Endothelial cell of umbilical vein (primary cell): ENCODE measurements at regions not wholly inside any gene's neighbourhood (a gene's known extent, or its start where the extent isn't known, plus 50 kb on each side); places are given as distances from the start of the nearest gene placed in this dataset.

ENCODE experiments used
- BruUV-seq: library from RNA; stranded (reverse); fragments of 400-500 nt; replicated peaks from 2 replicates; lab custom pipeline; 2021; lab: Mats Ljungman, UMichigan
- CTCF ChIA-PET: fragments of 300-600, 350-600 bp; sonication (Branson Sonifier 250); formaldehyde crosslinking; loops from one replicate; lab custom pipeline; 2021; ENCODE audit warnings: antibody characterized with exemption, inconsistent platforms; lab: Charles Lee
- POLR2A ChIA-PET: fragments of 300-600, 350-600 bp; sonication (Branson Sonifier 250); formaldehyde crosslinking; loops from one replicate; lab custom pipeline; 2021; ENCODE audit warnings: antibody characterized with exemption, inconsistent platforms; lab: Charles Lee
- DNase-seq: peaks from one replicate; pipeline ENCODE4 v3.0.0-alpha.2; 2011; ENCODE audit warnings: low read depth, low spot score
- FAIRE-seq: peaks from 2 replicates; lab custom pipeline; 2011; peaks lifted over from hg19 to GRCh38; lab: Jason Lieb, UNC
- H2AFZ ChIP-seq: 2 replicates; pipeline ENCODE4 v1.6.0; 2012; ENCODE audit warnings: low read depth, low read length, control low read depth, inconsistent platforms
- H3K27ac ChIP-seq: 2 replicates; pipeline ENCODE4 v1.5.1; 2011; ENCODE audit warnings: low read depth, mild to moderate bottlenecking, control low read depth, low read length, moderate library complexity; ENCODE audit not compliant: insufficient read depth
- H3K27me3 ChIP-seq, 2 experiments: 2 replicates each; pipeline versions ENCODE4 v1.6.0 to v1.6.1; 2011; ENCODE audit warnings: low read length in 2 of 2, mixed read lengths in 1 of 2; ENCODE audit not compliant: control insufficient read depth in 2 of 2, insufficient read depth in 2 of 2
- H3K36me3 ChIP-seq, 2 experiments: 2 replicates in 1 of 2; 3 replicates in 1 of 2; pipeline ENCODE4 v1.5.1; 2011; ENCODE audit warnings: low read length in 2 of 2, mild to moderate bottlenecking in 1 of 2, moderate library complexity in 1 of 2; ENCODE audit not compliant: control insufficient read depth in 2 of 2, insufficient read depth in 2 of 2; ENCODE audit errors: extremely low read depth in 1 of 2
- H3K4me1 ChIP-seq: 3 replicates; pipeline ENCODE4 v1.5.1; 2011; ENCODE audit warnings: mild to moderate bottlenecking, low read length; ENCODE audit not compliant: control insufficient read depth, insufficient read depth; ENCODE audit errors: extremely low read depth
- H3K4me2 ChIP-seq: 2 replicates; pipeline ENCODE4 v1.6.1; 2011; ENCODE audit warnings: low read length, control low read depth, mixed read lengths; ENCODE audit not compliant: insufficient read depth
- H3K4me3 ChIP-seq, 3 experiments: fragments of 200-600 bp in 1 of 3; sonication (generic), shearing (Covaris generic) in 1 of 3; replicated peaks in 1 of 3; 2 replicates each; pipeline ENCODE4 v1.5.1; 2011 to 2016; ENCODE audit warnings: control low read depth in 3 of 3, low read length in 3 of 3, mild to moderate bottlenecking in 2 of 3, inconsistent platforms in 1 of 3, low read depth in 1 of 3, moderate library complexity in 1 of 3; ENCODE audit not compliant: insufficient read depth in 1 of 3
- H3K79me2 ChIP-seq: 2 replicates; pipeline ENCODE4 v1.6.0; 2012; ENCODE audit warnings: low read length, inconsistent platforms; ENCODE audit not compliant: control insufficient read depth, insufficient read depth
- H3K9ac ChIP-seq: replicated peaks from 2 replicates; pipeline ENCODE3; 2011; ENCODE audit warnings: low read length, control low read depth; ENCODE audit not compliant: insufficient read depth; ENCODE audit errors: extremely low read depth
- H3K9me1 ChIP-seq: replicated peaks from 3 replicates; pipeline ENCODE4 v1.6.0; 2011; ENCODE audit warnings: mild to moderate bottlenecking, low read length; ENCODE audit not compliant: control insufficient read depth, insufficient read depth; ENCODE audit errors: extremely low read depth
- H3K9me3 ChIP-seq: replicated peaks from 2 replicates; pipeline ENCODE4 v1.5.1; 2012; ENCODE audit warnings: low read length, inconsistent platforms; ENCODE audit not compliant: control insufficient read depth, insufficient read depth
- H4K20me1 ChIP-seq: replicated peaks from 2 replicates; pipeline ENCODE3; 2011; ENCODE audit warnings: mild to moderate bottlenecking, low read length; ENCODE audit not compliant: control insufficient read depth, insufficient read depth; ENCODE audit errors: extremely low read depth
- EZH2 ChIP-seq: IDR thresholded peaks from 2 replicates; pipeline ENCODE4 v1.6.1; 2012; ENCODE audit warnings: borderline replicate concordance, low read depth, mild to moderate bottlenecking, moderate library complexity, low read length, inconsistent platforms; ENCODE audit not compliant: severe bottlenecking
- FOS ChIP-seq: IDR thresholded peaks from 2 replicates; pipeline ENCODE4 v1.6.1; 2011; ENCODE audit warnings: mild to moderate bottlenecking, low read length, moderate library complexity, borderline replicate concordance; ENCODE audit not compliant: insufficient read depth
- GATA2 ChIP-seq: IDR thresholded peaks from 2 replicates; pipeline ENCODE4 v1.7.0; 2011; ENCODE audit warnings: low read depth, mild to moderate bottlenecking, moderate library complexity, mixed read lengths, low read length; ENCODE audit not compliant: insufficient read length, insufficient read depth
- JUN ChIP-seq: IDR thresholded peaks from 2 replicates; pipeline ENCODE4 v1.6.1; 2011; ENCODE audit warnings: borderline replicate concordance, low read depth; ENCODE audit not compliant: insufficient read length, insufficient read depth
- MYC ChIP-seq: IDR thresholded peaks from one replicate; pipeline ENCODE4 v1.6.1; 2011; ENCODE audit warnings: mild to moderate bottlenecking, low read depth, low read length
- POLR2A ChIP-seq: IDR thresholded peaks from 2 replicates; pipeline ENCODE4 v1.6.1; 2012; ENCODE audit warnings: low read depth, mild to moderate bottlenecking, control low read depth, low read length
- POLR2AphosphoS5 ChIP-seq: IDR thresholded peaks from 2 replicates; pipeline ENCODE4 v1.6.1; 2012; ENCODE audit warnings: low read depth, mild to moderate bottlenecking, control low read depth, low read length, moderate library complexity; ENCODE audit not compliant: insufficient read depth
- dilution Hi-C: fragments of 300-500 bp; cut with MboI; formaldehyde crosslinking; loops from one replicate; pipeline ENCODE4 v1.15.0; 2019; ENCODE audit warnings: low sequenced_read_pairs; ENCODE audit not compliant: extremely low pct_ligation_motif_present
- intact Hi-C: fragments of 100-400 bp; cut with micrococcal nuclease; formaldehyde crosslinking; loops from one replicate; pipeline ENCODE4 v1.10.0; 2022
- TF ChIP-seq, protein P1 (sequence below): IDR thresholded peaks from 2 replicates; pipeline ENCODE4 v1.6.1; 2011; ENCODE audit not compliant: insufficient read depth, insufficient read length
- TF ChIP-seq, protein P2 (sequence below), 2 donors: IDR thresholded peaks; 1 replicate in 1 of 2; 2 replicates in 1 of 2; pipeline ENCODE4 v1.5.1; 2011; ENCODE audit warnings: low read length in 2 of 2, mild to moderate bottlenecking in 2 of 2, moderate library complexity in 2 of 2, control low read depth in 1 of 2, inconsistent platforms in 1 of 2, low read depth in 1 of 2; ENCODE audit not compliant: insufficient read depth in 1 of 2; ENCODE audit errors: extremely low read depth in 1 of 2

GRCh38 chr16:54587176-54587515 lies 300.6 kb upstream of the IRX3 start:
- DNase-seq (no peak), FAIRE-seq (no peak)
- H3K27ac ChIP-seq = no peak overlapping the region
- TF ChIP-seq GATA2 (no peak), EZH2 (no peak), MYC (no peak), FOS (no peak), JUN (no peak), POLR2A (no peak), POLR2AphosphoS5 (no peak)
- TF ChIP-seq, protein P1, sequence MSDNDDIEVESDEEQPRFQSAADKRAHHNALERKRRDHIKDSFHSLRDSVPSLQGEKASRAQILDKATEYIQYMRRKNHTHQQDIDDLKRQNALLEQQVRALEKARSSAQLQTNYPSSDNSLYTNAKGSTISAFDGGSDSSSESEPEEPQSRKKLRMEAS = no peak
- TF ChIP-seq, protein P2, sequence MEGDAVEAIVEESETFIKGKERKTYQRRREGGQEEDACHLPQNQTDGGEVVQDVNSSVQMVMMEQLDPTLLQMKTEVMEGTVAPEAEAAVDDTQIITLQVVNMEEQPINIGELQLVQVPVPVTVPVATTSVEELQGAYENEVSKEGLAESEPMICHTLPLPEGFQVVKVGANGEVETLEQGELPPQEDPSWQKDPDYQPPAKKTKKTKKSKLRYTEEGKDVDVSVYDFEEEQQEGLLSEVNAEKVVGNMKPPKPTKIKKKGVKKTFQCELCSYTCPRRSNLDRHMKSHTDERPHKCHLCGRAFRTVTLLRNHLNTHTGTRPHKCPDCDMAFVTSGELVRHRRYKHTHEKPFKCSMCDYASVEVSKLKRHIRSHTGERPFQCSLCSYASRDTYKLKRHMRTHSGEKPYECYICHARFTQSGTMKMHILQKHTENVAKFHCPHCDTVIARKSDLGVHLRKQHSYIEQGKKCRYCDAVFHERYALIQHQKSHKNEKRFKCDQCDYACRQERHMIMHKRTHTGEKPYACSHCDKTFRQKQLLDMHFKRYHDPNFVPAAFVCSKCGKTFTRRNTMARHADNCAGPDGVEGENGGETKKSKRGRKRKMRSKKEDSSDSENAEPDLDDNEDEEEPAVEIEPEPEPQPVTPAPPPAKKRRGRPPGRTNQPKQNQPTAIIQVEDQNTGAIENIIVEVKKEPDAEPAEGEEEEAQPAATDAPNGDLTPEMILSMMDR (IDR thresholded peaks at IDR 0.05; ENCODE audit: extremely low read depth in 1 of 2, insufficient read depth in 1 of 2, low read depth in 1 of 2, low read length in 2 of 2) = no peak
- H3K9me1 ChIP-seq = no peaks in the 10 kb centered on the region
- H3K9ac ChIP-seq = no peak overlapping the region
- dilution Hi-C loops (no loop called here), intact Hi-C loops (no loop called here)
- H2AFZ ChIP-seq = no peak overlapping the region
- no peaks in the 10 kb centered on the region for H3K9me3 ChIP-seq
- ChIA-PET POLR2A (no interaction called here), CTCF (no interaction called here)
- H3K4me2 ChIP-seq = no peak overlapping the region
- H3K27me3 ChIP-seq = no peaks in the 10 kb centered on the region
- no peak overlapping the region for H3K4me3 ChIP-seq
- H3K79me2 ChIP-seq = no peaks in the 10 kb centered on the region
- BruUV-seq = no TSS peak
- H3K4me1 ChIP-seq = no peaks in the 10 kb centered on the region
- H3K36me3 ChIP-seq = no peaks in the 10 kb centered on the region
- H4K20me1 ChIP-seq = no peaks in the 10 kb centered on the region
